ENCODE measurements at regions not wholly inside any gene's neighbourhood (a gene's known extent, or its start where the extent isn't known, plus 50 kb on each side); places are given as distances from the start of the nearest gene placed in this dataset.

DNA sequence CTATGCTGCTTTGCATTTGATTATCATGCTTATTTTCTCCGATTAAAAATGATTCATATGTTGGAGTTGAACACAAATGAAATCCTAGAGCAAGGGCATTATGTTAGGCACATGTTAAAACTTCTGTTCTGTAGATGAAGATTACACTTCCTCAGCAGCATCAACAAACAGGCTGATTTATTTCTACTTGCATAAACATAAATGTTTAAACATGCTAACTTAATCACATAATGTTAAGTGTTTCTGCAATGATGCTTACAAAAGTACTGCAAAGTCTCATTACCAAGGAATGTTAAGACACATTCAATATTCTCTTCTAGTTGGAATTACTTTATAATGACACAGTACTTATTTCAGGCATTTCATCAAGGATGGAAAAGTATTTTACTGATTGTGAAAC lies 770.8 kb downstream of the ANKRD7 start:
- TF ChIP-seq EZH2 (IDR thresholded peaks at IDR 0.05; ENCODE audit: borderline replicate concordance, insufficient read depth, low read length, poor library complexity, severe bottlenecking): no peak
- TF ChIP-seq, protein P1, sequence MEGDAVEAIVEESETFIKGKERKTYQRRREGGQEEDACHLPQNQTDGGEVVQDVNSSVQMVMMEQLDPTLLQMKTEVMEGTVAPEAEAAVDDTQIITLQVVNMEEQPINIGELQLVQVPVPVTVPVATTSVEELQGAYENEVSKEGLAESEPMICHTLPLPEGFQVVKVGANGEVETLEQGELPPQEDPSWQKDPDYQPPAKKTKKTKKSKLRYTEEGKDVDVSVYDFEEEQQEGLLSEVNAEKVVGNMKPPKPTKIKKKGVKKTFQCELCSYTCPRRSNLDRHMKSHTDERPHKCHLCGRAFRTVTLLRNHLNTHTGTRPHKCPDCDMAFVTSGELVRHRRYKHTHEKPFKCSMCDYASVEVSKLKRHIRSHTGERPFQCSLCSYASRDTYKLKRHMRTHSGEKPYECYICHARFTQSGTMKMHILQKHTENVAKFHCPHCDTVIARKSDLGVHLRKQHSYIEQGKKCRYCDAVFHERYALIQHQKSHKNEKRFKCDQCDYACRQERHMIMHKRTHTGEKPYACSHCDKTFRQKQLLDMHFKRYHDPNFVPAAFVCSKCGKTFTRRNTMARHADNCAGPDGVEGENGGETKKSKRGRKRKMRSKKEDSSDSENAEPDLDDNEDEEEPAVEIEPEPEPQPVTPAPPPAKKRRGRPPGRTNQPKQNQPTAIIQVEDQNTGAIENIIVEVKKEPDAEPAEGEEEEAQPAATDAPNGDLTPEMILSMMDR (IDR thresholded peaks at IDR 0.05; ENCODE audit: poor library complexity, severe bottlenecking): no peak
- TF ChIP-seq RAD21 (conservative IDR thresholded peaks at IDR 0.05): no peak

All from neural cell (in vitro differentiated cells).